Ishikawa (cell line): ENCODE measurements at regions not wholly inside any gene's neighbourhood (a gene's known extent, or its start where the extent isn't known, plus 50 kb on each side); places are given as distances from the start of the nearest gene placed in this dataset.

Experiments used
- NFIC ChIP-seq: IDR thresholded peaks from 2 replicates; pipeline ENCODE4 v1.6.1; 2012
- RAD21 ChIP-seq: IDR thresholded peaks from 2 replicates; pipeline ENCODE4 v1.6.1; 2012; ENCODE audit warnings: low read depth
- TAF1 ChIP-seq: IDR thresholded peaks from 2 replicates; pipeline ENCODE4 v1.6.1; 2012; ENCODE audit warnings: low read depth, mild to moderate bottlenecking
- TF ChIP-seq, protein P1 (sequence below): IDR thresholded peaks from 2 replicates; pipeline ENCODE4 v1.6.1; 2012
- TF ChIP-seq, protein P2 (sequence below): IDR thresholded peaks from 2 replicates; pipeline ENCODE4 v1.6.1; 2012

DNA sequence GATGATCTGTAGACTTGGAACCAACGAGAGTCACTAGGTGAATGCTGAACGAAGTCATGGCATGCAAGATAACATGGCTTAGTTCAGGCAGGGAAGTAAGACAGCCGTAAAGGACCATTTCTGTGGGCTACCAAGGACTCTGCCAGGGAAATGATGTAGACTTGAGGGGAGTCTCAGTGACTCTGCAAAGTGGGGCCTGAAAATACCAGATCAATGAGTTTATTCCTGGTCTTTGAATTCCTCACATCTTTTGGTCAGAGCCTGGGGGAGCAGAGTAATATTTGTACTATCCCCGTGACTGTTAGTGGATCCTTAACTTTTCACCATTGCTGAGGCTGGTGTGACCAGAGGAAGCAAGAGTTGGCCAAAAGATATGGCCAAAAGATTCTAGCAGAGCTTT lies 60.7 kb upstream of the INHBA start:
- TF ChIP-seq NFIC (no peak), TAF1 (no peak), RAD21 (no peak)
- TF ChIP-seq, protein P1, sequence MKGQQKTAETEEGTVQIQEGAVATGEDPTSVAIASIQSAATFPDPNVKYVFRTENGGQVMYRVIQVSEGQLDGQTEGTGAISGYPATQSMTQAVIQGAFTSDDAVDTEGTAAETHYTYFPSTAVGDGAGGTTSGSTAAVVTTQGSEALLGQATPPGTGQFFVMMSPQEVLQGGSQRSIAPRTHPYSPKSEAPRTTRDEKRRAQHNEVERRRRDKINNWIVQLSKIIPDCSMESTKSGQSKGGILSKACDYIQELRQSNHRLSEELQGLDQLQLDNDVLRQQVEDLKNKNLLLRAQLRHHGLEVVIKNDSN: no peak
- TF ChIP-seq, protein P2, sequence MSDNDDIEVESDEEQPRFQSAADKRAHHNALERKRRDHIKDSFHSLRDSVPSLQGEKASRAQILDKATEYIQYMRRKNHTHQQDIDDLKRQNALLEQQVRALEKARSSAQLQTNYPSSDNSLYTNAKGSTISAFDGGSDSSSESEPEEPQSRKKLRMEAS: no peak
